HCT116 (cell line): ENCODE measurements at regions not wholly inside any gene's neighbourhood (a gene's known extent, or its start where the extent isn't known, plus 50 kb on each side); places are given as distances from the start of the nearest gene placed in this dataset.

Source experiments
- ATAC-seq: fragments of 200-7000 bp; cut with Tn5 transposase; 2 replicates; pipeline ENCODE4 v1.9.1; 2020; ENCODE audit warnings: mild to moderate bottlenecking, moderate library complexity
- BruUV-seq: library from RNA; stranded (reverse); fragments of 400-500 nt; replicated peaks from 2 replicates; lab custom pipeline; 2021; lab: Mats Ljungman, UMichigan
- CTCF ChIA-PET: fragments of 300-600 bp; sonication (Branson Sonifier 250); formaldehyde crosslinking; loops from one replicate; lab custom pipeline; 2021; ENCODE audit warnings: antibody characterized with exemption; lab: Charles Lee
- POLR2A ChIA-PET: fragments of 300-600, 350-600 bp; sonication (Branson Sonifier 250); formaldehyde crosslinking; loops from one replicate; lab custom pipeline; 2021; ENCODE audit warnings: antibody characterized with exemption; lab: Charles Lee
- RAD21 ChIA-PET, 2 experiments: fragments of 300-600 bp; sonication (Branson Sonifier 250); formaldehyde crosslinking; loops; one replicate each; lab custom pipeline; 2023; ENCODE audit warnings: low total read pairs in 2 of 2; ENCODE audit not compliant: uncharacterized antibody in 2 of 2, unreplicated experiment in 2 of 2, low non-redundant PET in 1 of 2; lab: Charles Lee
- DNase-seq: peaks from one replicate; pipeline ENCODE4 v3.0.0-alpha.2; 2010; ENCODE audit warnings: low read depth, low spot score
- H2AFZ ChIP-seq: fragments of 200-600 bp; shearing (Covaris generic), sonication (generic); 2 replicates; pipeline ENCODE4 v1.6.1; 2017; ENCODE audit warnings: low read depth, mixed run types, mixed read lengths, antibody characterized with exemption, low read length; ENCODE audit not compliant: poor library complexity, severe bottlenecking
- H3K27ac ChIP-seq: 2 replicates; pipeline ENCODE4 v1.5.1; 2012; ENCODE audit warnings: low read depth, low read length
- H3K27me3 ChIP-seq: fragments of 200-600 bp; sonication (generic); 2 replicates; pipeline ENCODE4 v1.6.1; 2016; ENCODE audit warnings: mixed run types, low read length, mixed read lengths; ENCODE audit not compliant: insufficient read depth
- H3K36me3 ChIP-seq, 2 experiments: fragments of 200-500 bp in 1 of 2; fragments of 200-600 bp in 1 of 2; sonication (Bioruptor generic) in 1 of 2; sonication (generic) in 1 of 2; 2 replicates each; pipeline versions ENCODE4 v1.5.1 to v1.6.1; 2014 to 2016; ENCODE audit warnings: low read length in 2 of 2, inconsistent platforms in 1 of 2, mixed read lengths in 1 of 2, mixed run types in 1 of 2; ENCODE audit not compliant: insufficient read depth in 2 of 2, control insufficient read depth in 1 of 2
- H3K4me1 ChIP-seq, 2 experiments: fragments of 200-600 bp in 1 of 2; sonication (generic) in 1 of 2; 2 replicates each; pipeline versions ENCODE4 v1.5.1 to v1.6.1; 2012 to 2017; ENCODE audit warnings: low read length in 2 of 2, inconsistent platforms in 1 of 2, mild to moderate bottlenecking in 1 of 2, mixed read lengths in 1 of 2, mixed run types in 1 of 2, moderate library complexity in 1 of 2; ENCODE audit not compliant: insufficient read depth in 2 of 2, control insufficient read depth in 1 of 2
- H3K4me2 ChIP-seq: fragments of 200-600 bp; sonication (generic); 2 replicates; pipeline ENCODE4 v1.6.1; 2017; ENCODE audit warnings: mixed run types, low read length, mixed read lengths
- H3K4me3 ChIP-seq, 2 experiments: fragments of 200-600 bp in 1 of 2; sonication (generic) in 1 of 2; replicated peaks in 1 of 2; 2 replicates each; pipeline ENCODE4 v1.5.1; 2011 to 2016; ENCODE audit warnings: low read length in 2 of 2, control low read depth in 1 of 2, low read depth in 1 of 2, mild to moderate bottlenecking in 1 of 2, mixed read lengths in 1 of 2, mixed run types in 1 of 2
- H3K79me2 ChIP-seq: fragments of 200-600 bp; sonication (generic); 2 replicates; pipeline ENCODE4 v1.6.1; 2017; ENCODE audit warnings: mild to moderate bottlenecking, mixed run types, low read length, moderate library complexity, mixed read lengths; ENCODE audit not compliant: insufficient read depth
- H3K9ac ChIP-seq: fragments of 200-600 bp; sonication (generic); 2 replicates; pipeline ENCODE4 v1.6.1; 2016; ENCODE audit warnings: low read length, mixed read lengths
- H3K9me2 ChIP-seq: fragments of 200-600 bp; sonication (generic), shearing (Covaris generic); 2 replicates; pipeline ENCODE4 v1.6.1; 2017; ENCODE audit warnings: mixed run types, mild to moderate bottlenecking, moderate library complexity; ENCODE audit not compliant: insufficient read depth
- H3K9me3 ChIP-seq, 2 experiments: fragments of 200-500 bp in 1 of 2; fragments of 200-600 bp in 1 of 2; sonication (Bioruptor generic) in 1 of 2; sonication (generic) in 1 of 2; 2 replicates each; pipeline ENCODE4 v1.6.1; 2014 to 2017; ENCODE audit warnings: low read length in 2 of 2, mixed read lengths in 2 of 2, inconsistent platforms in 1 of 2, low read depth in 1 of 2, mild to moderate bottlenecking in 1 of 2, mixed run types in 1 of 2, moderate library complexity in 1 of 2; ENCODE audit not compliant: control insufficient read depth in 1 of 2, insufficient read depth in 1 of 2
- H4K20me1 ChIP-seq: fragments of 200-600 bp; sonication (generic), shearing (Covaris generic); 2 replicates; pipeline ENCODE4 v1.6.1; 2017; ENCODE audit warnings: mixed run types, mild to moderate bottlenecking, moderate library complexity; ENCODE audit not compliant: insufficient read depth
- CBX3 ChIP-seq: IDR thresholded peaks from 2 replicates; pipeline ENCODE4 v1.6.1; 2012; ENCODE audit warnings: low read depth
- CEBPB ChIP-seq: IDR thresholded peaks from 2 replicates; pipeline ENCODE4 v1.6.1; 2012; ENCODE audit warnings: low read depth
- ELF1 ChIP-seq: IDR thresholded peaks from 2 replicates; pipeline ENCODE4 v1.6.1; 2012; ENCODE audit warnings: low read depth, borderline replicate concordance
- POLR2A ChIP-seq: IDR thresholded peaks from 2 replicates; pipeline ENCODE4 v1.7.0; 2011; ENCODE audit warnings: borderline replicate concordance; ENCODE audit not compliant: insufficient read depth, insufficient read length; ENCODE audit errors: extremely low read depth
- RAD21 ChIP-seq: IDR thresholded peaks from 2 replicates; pipeline ENCODE4 v1.6.1; 2012; ENCODE audit warnings: low read depth, mild to moderate bottlenecking
- SIN3A ChIP-seq: IDR thresholded peaks from 2 replicates; pipeline ENCODE4 v1.6.1; 2012; ENCODE audit warnings: low read depth
- SRF ChIP-seq: IDR thresholded peaks from 2 replicates; pipeline ENCODE4 v1.6.1; 2012; ENCODE audit warnings: low read depth
- TCF7L2 ChIP-seq: IDR thresholded peaks from 2 replicates; pipeline ENCODE4 v1.7.0; 2011; ENCODE audit warnings: borderline replicate concordance, inconsistent platforms; ENCODE audit not compliant: insufficient read depth, insufficient read length; ENCODE audit errors: extremely low read depth
- ZFX ChIP-seq: fragments of 450-650 bp; IDR thresholded peaks from 2 replicates; pipeline ENCODE4 v1.6.1; 2017
- intact Hi-C: fragments of 100-400 bp; cut with micrococcal nuclease; formaldehyde crosslinking; loops from 2 replicates; pipeline ENCODE4 v1.10.0; 2022
- TF ChIP-seq, protein P1 (sequence below): IDR thresholded peaks from 2 replicates; pipeline ENCODE4 v1.6.1; 2012
- TF ChIP-seq, protein P2 (sequence below), 3 experiments: fragments of 200-600 bp in 1 of 3; sonication (generic) in 1 of 3; IDR thresholded peaks in 2 of 3; conservative IDR thresholded peaks in 1 of 3; 2 replicates each; pipeline ENCODE4 v1.5.1; 2012 to 2017; ENCODE audit warnings: low read depth in 2 of 3, low read length in 2 of 3, antibody characterized with exemption in 1 of 3, borderline replicate concordance in 1 of 3, control low read depth in 1 of 3, mild to moderate bottlenecking in 1 of 3, mixed read lengths in 1 of 3, mixed run types in 1 of 3, moderate library complexity in 1 of 3; ENCODE audit not compliant: insufficient read depth in 1 of 3
- TF ChIP-seq, protein P3 (sequence below): IDR thresholded peaks from 2 replicates; pipeline ENCODE4 v1.6.1; 2012

DNA sequence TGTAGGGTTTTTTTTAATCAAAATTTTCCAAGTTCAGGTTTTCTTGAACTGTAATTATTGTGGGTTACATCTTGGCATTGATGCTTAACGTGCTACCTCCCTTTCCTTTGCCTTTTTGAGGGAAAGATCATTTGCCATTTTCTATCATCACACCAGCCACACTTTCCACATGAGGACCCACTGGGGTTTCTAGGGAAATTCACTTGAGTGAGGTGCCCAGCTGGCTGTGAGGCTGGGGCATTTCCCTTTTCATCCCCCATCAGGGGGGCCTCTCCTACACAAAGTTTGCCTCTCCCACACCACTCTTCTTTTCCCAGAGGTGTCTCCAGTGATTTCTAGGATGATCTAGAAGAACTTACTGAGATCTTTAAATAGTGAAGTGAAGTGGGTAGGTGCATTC is 335.7 kb downstream of the BMP4 start:
- TF ChIP-seq, protein P1, sequence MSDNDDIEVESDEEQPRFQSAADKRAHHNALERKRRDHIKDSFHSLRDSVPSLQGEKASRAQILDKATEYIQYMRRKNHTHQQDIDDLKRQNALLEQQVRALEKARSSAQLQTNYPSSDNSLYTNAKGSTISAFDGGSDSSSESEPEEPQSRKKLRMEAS, result no peak
- TF ChIP-seq CBX3 (no peak), CEBPB (no peak), POLR2A (no peak), SIN3A (no peak), ZFX (no peak), TCF7L2 (no peak), SRF (no peak), ELF1 (no peak), RAD21 (no peak)
- TF ChIP-seq, protein P2, sequence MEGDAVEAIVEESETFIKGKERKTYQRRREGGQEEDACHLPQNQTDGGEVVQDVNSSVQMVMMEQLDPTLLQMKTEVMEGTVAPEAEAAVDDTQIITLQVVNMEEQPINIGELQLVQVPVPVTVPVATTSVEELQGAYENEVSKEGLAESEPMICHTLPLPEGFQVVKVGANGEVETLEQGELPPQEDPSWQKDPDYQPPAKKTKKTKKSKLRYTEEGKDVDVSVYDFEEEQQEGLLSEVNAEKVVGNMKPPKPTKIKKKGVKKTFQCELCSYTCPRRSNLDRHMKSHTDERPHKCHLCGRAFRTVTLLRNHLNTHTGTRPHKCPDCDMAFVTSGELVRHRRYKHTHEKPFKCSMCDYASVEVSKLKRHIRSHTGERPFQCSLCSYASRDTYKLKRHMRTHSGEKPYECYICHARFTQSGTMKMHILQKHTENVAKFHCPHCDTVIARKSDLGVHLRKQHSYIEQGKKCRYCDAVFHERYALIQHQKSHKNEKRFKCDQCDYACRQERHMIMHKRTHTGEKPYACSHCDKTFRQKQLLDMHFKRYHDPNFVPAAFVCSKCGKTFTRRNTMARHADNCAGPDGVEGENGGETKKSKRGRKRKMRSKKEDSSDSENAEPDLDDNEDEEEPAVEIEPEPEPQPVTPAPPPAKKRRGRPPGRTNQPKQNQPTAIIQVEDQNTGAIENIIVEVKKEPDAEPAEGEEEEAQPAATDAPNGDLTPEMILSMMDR (IDR thresholded peaks at IDR 0.05 in 2 of 3, conservative IDR thresholded peaks at IDR 0.05 in 1 of 3; ENCODE audit: borderline replicate concordance in 1 of 3, insufficient read depth in 1 of 3, low read depth in 2 of 3, low read length in 2 of 3), result no peak
- TF ChIP-seq, protein P3, sequence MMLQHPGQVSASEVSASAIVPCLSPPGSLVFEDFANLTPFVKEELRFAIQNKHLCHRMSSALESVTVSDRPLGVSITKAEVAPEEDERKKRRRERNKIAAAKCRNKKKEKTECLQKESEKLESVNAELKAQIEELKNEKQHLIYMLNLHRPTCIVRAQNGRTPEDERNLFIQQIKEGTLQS, result no peak

More for the DNA sequence above, 335.7 kb downstream of the BMP4 start:
- ChIA-PET CTCF (no interaction called here), RAD21 (no interaction called here), POLR2A (no interaction called here)
- ATAC-seq (no peak), DNase-seq (no peak)
- H3K27ac ChIP-seq, result no peak overlapping the region
- H3K4me1 ChIP-seq, result peaks cover 4 to 15% of the 10 kb centered on the region in 2 experiments; a peak in 3 of 4 replicates
- H3K79me2 ChIP-seq, result no peaks in the 10 kb centered on the region
- no peak overlapping the region for H3K9ac ChIP-seq
- H3K27me3 ChIP-seq, result no peaks in the 10 kb centered on the region
- H3K4me3 ChIP-seq, result no peak overlapping the region
- H2AFZ ChIP-seq, result no peak overlapping the region
- no peaks in the 10 kb centered on the region for H4K20me1 ChIP-seq
- no peaks in the 10 kb centered on the region for H3K9me2 ChIP-seq
- no peak overlapping the region for H3K4me2 ChIP-seq
- intact Hi-C loops, result no loop called here
- H3K36me3 ChIP-seq, result no peaks in the 10 kb centered on the region
- H3K9me3 ChIP-seq, result no peaks in the 10 kb centered on the region
- BruUV-seq, result no TSS peak
